HepG2 (cell line): ENCODE measurements at regions not wholly inside any gene's neighbourhood (a gene's known extent, or its start where the extent isn't known, plus 50 kb on each side); places are given as distances from the start of the nearest gene placed in this dataset.
A peak's percentile ranks its signal among the peaks of the same experiment; 100 is the strongest.

Experiments used
- ARNT2 ChIP-seq: sonication (generic); formaldehyde crosslinking; IDR thresholded peaks from 2 replicates; pipeline ENCODE4 v1.8.0; 2022; ENCODE audit warnings: mild to moderate bottlenecking, low read depth, missing genetic modification reagents, moderate library complexity
- CREB1 ChIP-seq, 2 experiments: fragments of 450-650 bp in 1 of 2; IDR thresholded peaks; 2 replicates each; pipeline ENCODE4 v1.6.1; 2016 to 2017; ENCODE audit warnings: control low read depth in 1 of 2, mild to moderate bottlenecking in 1 of 2, missing compliant biosample characterization in 1 of 2, missing genetic modification characterization in 1 of 2
- ELF1 ChIP-seq: sonication (generic); formaldehyde crosslinking; IDR thresholded peaks from 2 replicates; pipeline ENCODE4 v1.4.0; 2020; ENCODE audit warnings: missing genetic modification reagents
- FOXK2 ChIP-seq: fragments of 450-650 bp; IDR thresholded peaks from 2 replicates; pipeline ENCODE4 v1.6.1; 2016
- GATAD2A ChIP-seq: IDR thresholded peaks from 2 replicates; pipeline ENCODE4 v1.6.1; 2016
- KDM4B ChIP-seq: sonication (generic); formaldehyde crosslinking; IDR thresholded peaks from 2 replicates; pipeline ENCODE4 v1.4.0; 2020; ENCODE audit warnings: missing genetic modification reagents
- MAF1 ChIP-seq: sonication (generic); formaldehyde crosslinking; IDR thresholded peaks from 2 replicates; pipeline ENCODE4 v1.5.0; 2020; ENCODE audit warnings: missing genetic modification reagents, borderline replicate concordance
- MED1 ChIP-seq: sonication (generic); formaldehyde crosslinking; IDR thresholded peaks from 2 replicates; pipeline ENCODE4 v1.4.0; 2020; ENCODE audit warnings: missing genetic modification reagents
- MED8 ChIP-seq: sonication (generic); formaldehyde crosslinking; IDR thresholded peaks from 2 replicates; pipeline ENCODE4 v1.8.1; 2023; ENCODE audit warnings: mild to moderate bottlenecking, missing genetic modification reagents; ENCODE audit not compliant: insufficient replicate concordance
- MIER3 ChIP-seq: IDR thresholded peaks from 2 replicates; pipeline ENCODE4 v1.6.1; 2016; ENCODE audit warnings: missing compliant biosample characterization, borderline replicate concordance
- MIXL1 ChIP-seq: IDR thresholded peaks from 2 replicates; pipeline ENCODE4 v1.6.1; 2016
- MZF1 ChIP-seq: sonication (generic); formaldehyde crosslinking; IDR thresholded peaks from 2 replicates; pipeline ENCODE4 v1.8.1; 2023; ENCODE audit warnings: mild to moderate bottlenecking, missing genetic modification reagents, borderline replicate concordance
- NFYC ChIP-seq: IDR thresholded peaks from 2 replicates; pipeline ENCODE4 v1.6.1; 2016; ENCODE audit warnings: missing genetic modification reagents, missing compliant biosample characterization
- NR2F6 ChIP-seq, 2 experiments: IDR thresholded peaks; 2 replicates each; pipeline ENCODE4 v1.6.1; 2016; ENCODE audit warnings: antibody characterized with exemption in 1 of 2, mild to moderate bottlenecking in 1 of 2
- NR3C1 ChIP-seq: sonication (generic); formaldehyde crosslinking; IDR thresholded peaks from 2 replicates; pipeline ENCODE4 v1.4.0; 2020; ENCODE audit warnings: missing genetic modification reagents
- PITX1 ChIP-seq: sonication (generic); formaldehyde crosslinking; IDR thresholded peaks from 2 replicates; pipeline ENCODE4 v1.5.1; 2020; ENCODE audit warnings: mild to moderate bottlenecking, missing genetic modification reagents
- SRSF4 ChIP-seq: fragments of 200-400 bp; formaldehyde crosslinking; IDR thresholded peaks from one replicate; pipeline ENCODE4 v1.6.1; 2018; ENCODE audit warnings: mild to moderate bottlenecking, low read depth, low read length, moderate library complexity; ENCODE audit not compliant: poor library complexity, severe bottlenecking
- STAG1 ChIP-seq: sonication (generic); formaldehyde crosslinking; IDR thresholded peaks from 2 replicates; pipeline ENCODE4 v1.4.0; 2020; ENCODE audit warnings: missing genetic modification reagents
- SYNCRIP ChIP-seq: fragments of 200-400 bp; formaldehyde crosslinking; IDR thresholded peaks from 2 replicates; pipeline ENCODE4 v1.6.1; 2018; ENCODE audit warnings: mild to moderate bottlenecking, low read depth, low read length; ENCODE audit not compliant: insufficient read depth
- U2AF2 ChIP-seq: fragments of 200-400 bp; formaldehyde crosslinking; IDR thresholded peaks from 2 replicates; pipeline ENCODE4 v1.6.1; 2017; ENCODE audit warnings: low read depth, mild to moderate bottlenecking, low read length
- ZBTB8A ChIP-seq: sonication (generic); formaldehyde crosslinking; IDR thresholded peaks from 2 replicates; pipeline ENCODE4 v1.4.0; 2020; ENCODE audit warnings: mild to moderate bottlenecking, low read depth, missing genetic modification reagents, borderline replicate concordance
- ZNF230 ChIP-seq: sonication (generic); formaldehyde crosslinking; IDR thresholded peaks from 2 replicates; pipeline ENCODE4 v1.4.0; 2020; ENCODE audit warnings: mild to moderate bottlenecking, missing genetic modification reagents
- ZNF660 ChIP-seq: sonication (generic); formaldehyde crosslinking; IDR thresholded peaks from 2 replicates; pipeline ENCODE4 v1.5.1; 2020; ENCODE audit warnings: mild to moderate bottlenecking, low read depth, missing genetic modification reagents, borderline replicate concordance
- ZNF75D ChIP-seq: sonication (generic); formaldehyde crosslinking; IDR thresholded peaks from 2 replicates; pipeline ENCODE4 v1.8.1; 2023; ENCODE audit warnings: missing genetic modification reagents, mild to moderate bottlenecking, borderline replicate concordance
- ZNF839 ChIP-seq: sonication (generic); formaldehyde crosslinking; IDR thresholded peaks from 2 replicates; pipeline ENCODE4 v1.4.0; 2020; ENCODE audit warnings: missing genetic modification reagents, mild to moderate bottlenecking, borderline replicate concordance
- TF ChIP-seq, protein P1 (sequence below): sonication (generic); formaldehyde crosslinking; IDR thresholded peaks from 2 replicates; pipeline ENCODE4 v1.4.0; 2020; ENCODE audit warnings: missing genetic modification reagents
- TF ChIP-seq, protein P2 (sequence below): sonication (generic); formaldehyde crosslinking; IDR thresholded peaks from 2 replicates; pipeline ENCODE4 v1.5.0; 2020; ENCODE audit warnings: missing genetic modification reagents, mild to moderate bottlenecking, borderline replicate concordance
- TF ChIP-seq, protein P3 (sequence below): IDR thresholded peaks from 2 replicates; pipeline ENCODE4 v1.6.1; 2012; ENCODE audit warnings: low read depth, low read length, improper control_type of control experiment

DNA sequence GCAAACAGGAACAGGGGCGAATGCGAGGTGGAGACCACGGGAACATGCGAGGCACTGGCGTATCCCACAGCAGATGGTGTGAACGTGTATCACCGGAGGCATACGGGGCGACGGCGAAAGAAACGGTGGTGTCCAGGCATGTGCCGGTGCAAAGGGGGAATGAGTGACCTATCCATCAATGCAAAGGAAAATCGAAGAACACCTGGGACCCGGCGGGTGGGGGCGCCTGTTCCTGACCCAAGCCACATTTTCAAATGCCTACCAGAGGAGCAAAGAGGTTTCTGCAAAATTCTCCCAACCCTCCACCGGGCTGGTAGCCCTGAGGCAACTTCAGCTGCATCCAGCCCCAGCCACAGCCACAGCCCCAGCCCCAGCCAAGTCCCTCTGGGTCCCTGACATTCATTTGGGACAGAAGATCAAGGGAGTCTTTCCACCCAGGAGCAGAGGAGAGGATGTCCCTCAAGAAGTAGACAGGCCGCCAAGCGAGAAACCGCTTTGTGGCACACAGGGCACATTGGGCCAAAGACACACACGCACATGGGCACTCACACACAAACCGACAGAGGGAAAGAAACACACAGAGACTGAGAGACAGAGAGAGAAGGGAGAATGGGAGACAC is 164.0 kb upstream of the ZNF337 start (continued):
- TF ChIP-seq, protein P1, sequence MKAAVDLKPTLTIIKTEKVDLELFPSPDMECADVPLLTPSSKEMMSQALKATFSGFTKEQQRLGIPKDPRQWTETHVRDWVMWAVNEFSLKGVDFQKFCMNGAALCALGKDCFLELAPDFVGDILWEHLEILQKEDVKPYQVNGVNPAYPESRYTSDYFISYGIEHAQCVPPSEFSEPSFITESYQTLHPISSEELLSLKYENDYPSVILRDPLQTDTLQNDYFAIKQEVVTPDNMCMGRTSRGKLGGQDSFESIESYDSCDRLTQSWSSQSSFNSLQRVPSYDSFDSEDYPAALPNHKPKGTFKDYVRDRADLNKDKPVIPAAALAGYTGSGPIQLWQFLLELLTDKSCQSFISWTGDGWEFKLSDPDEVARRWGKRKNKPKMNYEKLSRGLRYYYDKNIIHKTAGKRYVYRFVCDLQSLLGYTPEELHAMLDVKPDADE (CRISPR knock-in tag) = no peak
- TF ChIP-seq, protein P2, sequence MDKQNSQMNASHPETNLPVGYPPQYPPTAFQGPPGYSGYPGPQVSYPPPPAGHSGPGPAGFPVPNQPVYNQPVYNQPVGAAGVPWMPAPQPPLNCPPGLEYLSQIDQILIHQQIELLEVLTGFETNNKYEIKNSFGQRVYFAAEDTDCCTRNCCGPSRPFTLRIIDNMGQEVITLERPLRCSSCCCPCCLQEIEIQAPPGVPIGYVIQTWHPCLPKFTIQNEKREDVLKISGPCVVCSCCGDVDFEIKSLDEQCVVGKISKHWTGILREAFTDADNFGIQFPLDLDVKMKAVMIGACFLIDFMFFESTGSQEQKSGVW (CRISPR knock-in tag) = no peak
- TF ChIP-seq STAG1 (CRISPR knock-in tag) = no peak
- TF ChIP-seq CREB1 (IDR thresholded peaks at IDR 0.05) = no peak
- TF ChIP-seq CREB1 (CRISPR knock-in tag; IDR thresholded peaks at IDR 0.05) = no peak
- no peak for TF ChIP-seq SRSF4
- TF ChIP-seq ZNF660 (CRISPR knock-in tag) = no peak
- no peak for TF ChIP-seq MIER3 (CRISPR knock-in tag)
- TF ChIP-seq NR2F6 (IDR thresholded peaks at IDR 0.05) = no peak
- no peak for TF ChIP-seq NR2F6 (CRISPR knock-in tag; IDR thresholded peaks at IDR 0.05)
- no peak for TF ChIP-seq ARNT2
- 0 out of 2 replicates have a peak, but pooled peaks have one; percentile 20 for TF ChIP-seq ZBTB8A (CRISPR knock-in tag)
- TF ChIP-seq FOXK2 = no peak
- no peak for TF ChIP-seq KDM4B (CRISPR knock-in tag)
- 0 out of 2 replicates have a peak, but pooled peaks have one; percentile 11 for TF ChIP-seq ZNF230 (CRISPR knock-in tag)
- no peak for TF ChIP-seq MZF1 (CRISPR knock-in tag)
- peak; percentile 15 for TF ChIP-seq MED8 (CRISPR knock-in tag)
- no peak for TF ChIP-seq SYNCRIP
- no peak for TF ChIP-seq GATAD2A (CRISPR knock-in tag)
- TF ChIP-seq, protein P3, sequence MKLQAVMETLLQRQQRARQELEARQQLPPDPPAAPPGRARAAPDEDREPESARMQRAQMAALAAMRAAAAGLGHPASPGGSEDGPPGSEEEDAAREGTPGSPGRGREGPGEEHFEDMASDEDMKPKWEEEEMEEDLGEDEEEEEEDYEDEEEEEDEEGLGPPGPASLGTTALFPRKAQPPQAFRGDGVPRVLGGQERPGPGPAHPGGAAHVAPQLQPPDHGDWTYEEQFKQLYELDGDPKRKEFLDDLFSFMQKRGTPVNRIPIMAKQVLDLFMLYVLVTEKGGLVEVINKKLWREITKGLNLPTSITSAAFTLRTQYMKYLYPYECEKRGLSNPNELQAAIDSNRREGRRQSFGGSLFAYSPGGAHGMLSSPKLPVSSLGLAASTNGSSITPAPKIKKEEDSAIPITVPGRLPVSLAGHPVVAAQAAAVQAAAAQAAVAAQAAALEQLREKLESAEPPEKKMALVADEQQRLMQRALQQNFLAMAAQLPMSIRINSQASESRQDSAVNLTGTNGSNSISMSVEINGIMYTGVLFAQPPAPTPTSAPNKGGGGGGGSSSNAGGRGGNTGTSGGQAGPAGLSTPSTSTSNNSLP = no peak
- no peak for TF ChIP-seq MIXL1 (CRISPR knock-in tag)
- no peak for TF ChIP-seq ZNF839 (CRISPR knock-in tag)
- TF ChIP-seq PITX1 = no peak
- TF ChIP-seq ELF1 (CRISPR knock-in tag) = no peak
- TF ChIP-seq U2AF2 = no peak
- TF ChIP-seq NR3C1 (CRISPR knock-in tag) = no peak
- TF ChIP-seq ZNF75D (CRISPR knock-in tag) = no peak
- TF ChIP-seq MED1 (CRISPR knock-in tag) = no peak
- TF ChIP-seq MAF1 = no peak
- TF ChIP-seq NFYC (CRISPR knock-in tag) = no peak
